GM18870 (cell line): ENCODE measurements at regions not wholly inside any gene's neighbourhood (a gene's known extent, or its start where the extent isn't known, plus 50 kb on each side); places are given as distances from the start of the nearest gene placed in this dataset.
"Not testable (repeated sequence)": the region's sequence is repeated elsewhere in the genome, so short reads cannot be mapped to it uniquely, and the experiment has no call there.

Experiments
- ATAC-seq: cut with Tn5 transposase; IDR thresholded peaks from one replicate; pipeline ENCODE4 v1.9.1; 2021; ENCODE audit warnings: moderate library complexity; ENCODE audit not compliant: unreplicated experiment

DNA sequence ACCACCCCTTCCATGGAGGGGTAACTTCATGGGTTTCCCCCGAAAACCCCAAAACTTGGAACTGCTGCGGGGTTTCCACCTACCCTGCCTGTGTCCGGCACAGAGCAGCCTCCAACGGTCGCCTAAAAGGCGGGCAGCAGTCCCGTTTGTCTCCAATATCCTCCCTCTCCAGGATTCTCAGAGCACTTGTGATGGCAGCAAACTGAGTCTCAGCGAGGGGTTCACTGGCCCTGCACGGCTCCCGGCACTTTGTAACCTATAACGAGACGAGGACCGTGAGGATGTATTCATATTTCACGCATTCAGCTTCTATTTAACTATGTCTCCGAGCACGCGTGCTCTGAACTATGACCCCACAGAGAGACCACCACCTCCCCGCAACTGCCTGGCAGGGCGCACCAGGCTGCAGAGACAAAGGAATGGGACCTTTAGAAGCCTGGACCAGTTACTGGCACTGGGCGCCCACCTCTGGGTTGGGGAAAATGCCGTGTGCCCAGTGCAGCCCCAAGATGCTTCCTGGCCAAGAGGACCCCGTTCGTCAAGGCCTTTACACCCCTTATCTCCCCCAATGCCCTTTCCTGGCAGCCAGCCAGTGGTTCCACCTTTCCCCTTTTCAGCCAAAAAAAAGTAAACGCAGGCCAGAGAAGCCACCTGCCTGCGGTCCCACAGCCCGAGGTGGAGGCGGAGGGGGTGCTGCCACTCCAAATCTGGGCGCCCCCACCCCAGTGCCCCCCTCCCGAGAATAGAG is 173.1 kb upstream of the RTL1 start:
- ATAC-seq = no peak

DNA sequence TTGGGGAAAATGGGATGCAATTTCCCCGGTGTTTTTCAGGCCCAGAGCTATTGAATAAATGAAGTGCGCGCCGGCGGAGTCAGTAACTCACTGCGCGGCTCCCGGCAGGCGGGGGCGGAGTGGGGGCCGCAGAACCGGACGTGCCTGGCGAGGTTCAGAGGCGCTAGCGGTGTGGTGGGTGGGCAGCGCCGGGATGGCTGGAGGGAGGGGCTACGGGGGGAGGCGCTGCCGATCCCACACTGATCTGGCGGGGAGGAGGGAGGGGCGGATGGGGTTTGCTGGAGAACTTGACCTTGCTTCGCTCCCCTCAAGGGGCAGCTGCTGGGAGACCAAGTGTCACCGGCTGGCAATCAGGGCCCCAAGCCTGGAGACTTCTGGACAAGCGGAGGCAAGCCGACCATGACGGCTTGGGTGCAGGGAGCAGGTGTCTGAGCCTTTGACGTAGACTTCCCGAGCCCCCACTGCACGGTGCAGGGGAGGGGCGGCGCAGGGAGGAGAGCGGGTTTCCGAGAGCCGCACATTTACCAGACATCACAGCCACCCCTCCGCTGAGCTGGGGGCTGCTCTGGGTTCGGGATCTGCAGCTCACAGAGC is 174.1 kb upstream of the RTL1 start:
- ATAC-seq = no peak

DNA sequence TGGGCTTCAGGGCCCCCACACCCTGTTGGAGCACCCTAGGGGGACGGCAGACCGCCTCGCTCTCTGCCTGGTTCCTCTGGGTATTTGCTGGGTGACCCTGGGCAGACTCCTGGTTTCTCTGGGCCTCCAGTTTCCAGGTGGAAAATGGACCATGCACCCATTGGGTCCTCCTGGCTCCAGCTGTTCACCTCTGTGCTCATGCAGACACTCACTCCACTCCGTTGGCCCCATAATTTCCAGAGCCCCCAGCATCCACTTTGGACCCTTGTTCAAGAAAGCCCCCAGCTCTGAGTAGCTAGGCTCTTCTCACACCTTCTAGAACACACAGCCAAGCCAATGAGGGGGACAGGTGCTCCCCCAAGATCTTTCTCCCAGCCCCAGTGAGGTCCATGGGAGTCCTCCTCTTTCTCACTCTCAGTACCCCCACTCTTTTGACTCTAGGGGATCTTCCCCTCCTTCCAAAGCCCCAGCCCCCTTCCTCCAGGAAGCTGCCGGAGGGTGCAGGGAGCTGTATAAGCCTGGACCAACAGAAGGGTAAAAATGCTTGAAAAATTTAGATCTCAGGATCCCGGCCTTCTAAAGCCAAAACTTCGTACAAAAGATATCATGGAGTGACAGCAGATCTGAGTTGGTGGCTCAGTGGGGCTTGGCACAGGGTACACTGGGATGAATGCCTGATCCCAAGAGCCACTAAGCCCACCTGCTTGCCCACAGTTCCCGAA is 174.8 kb upstream of the RTL1 start:
- no peak for ATAC-seq

DNA sequence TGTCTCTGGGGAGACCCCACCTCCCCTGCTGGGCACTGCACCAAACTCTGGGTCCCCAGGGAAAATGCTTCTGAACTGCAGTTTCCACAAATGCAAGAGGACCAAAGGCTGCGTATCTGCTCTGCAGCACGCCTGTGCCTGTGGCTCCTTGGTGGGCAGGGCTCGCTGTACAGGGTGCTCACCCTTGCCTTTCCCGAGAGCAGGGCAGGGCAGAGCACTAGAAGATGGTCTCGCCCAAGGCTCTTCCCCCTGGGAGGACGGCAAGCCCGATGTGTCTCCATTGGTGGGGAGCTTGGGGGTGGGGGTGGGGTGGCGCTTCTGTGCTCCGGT is 175.3 kb upstream of the RTL1 start:
- no peak for ATAC-seq

DNA sequence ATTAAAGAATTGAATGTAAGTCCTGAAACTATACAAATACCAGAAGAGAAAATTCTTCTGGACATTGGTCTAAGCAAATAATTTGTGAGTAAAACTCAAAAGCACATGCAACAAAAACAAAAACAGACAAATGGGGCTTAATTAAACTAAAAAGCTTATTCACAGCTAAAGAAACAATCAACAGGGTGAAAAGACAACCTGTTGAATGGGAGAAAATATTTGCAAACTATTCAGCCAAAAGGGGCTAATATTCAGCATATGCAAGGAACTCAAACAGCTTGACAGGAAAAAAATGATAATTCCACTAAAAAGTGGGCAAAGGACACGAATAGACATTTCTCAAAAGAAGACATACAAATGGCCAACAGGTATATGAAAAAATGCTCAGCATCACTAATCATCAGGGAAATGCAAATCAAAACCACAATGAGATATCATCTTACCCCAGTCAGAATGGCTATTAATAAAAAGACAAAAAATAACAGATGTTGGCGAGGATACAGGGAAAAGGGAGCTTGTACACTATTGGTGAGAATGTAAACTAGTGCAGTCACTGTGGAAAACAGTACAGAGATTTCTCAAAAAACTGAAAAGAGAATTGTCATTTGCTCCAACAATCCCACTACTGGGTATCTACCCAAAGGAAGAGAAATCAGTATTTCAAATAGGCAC is 177.5 kb upstream of the RTL1 start:
- no peak for ATAC-seq

DNA sequence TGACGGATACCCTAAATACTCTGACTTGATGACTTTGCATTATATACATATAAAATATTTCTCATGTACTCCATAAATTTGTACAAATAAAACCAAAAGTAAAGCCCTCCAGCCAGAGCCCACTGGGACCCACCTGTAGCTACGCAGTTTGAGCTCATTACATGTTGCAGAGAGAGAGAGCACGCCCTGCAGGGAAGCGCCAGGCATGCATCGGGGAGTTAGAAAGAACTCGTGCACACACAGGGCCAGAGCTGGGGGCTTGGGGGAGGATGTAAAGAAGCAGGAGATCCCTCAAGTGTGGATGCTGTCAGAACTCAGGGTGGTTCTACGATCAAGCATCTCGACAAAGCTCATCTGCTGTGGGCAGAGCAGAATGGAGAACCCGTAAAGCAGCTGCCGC is 178.5 kb upstream of the RTL1 start:
- no peak for ATAC-seq

DNA sequence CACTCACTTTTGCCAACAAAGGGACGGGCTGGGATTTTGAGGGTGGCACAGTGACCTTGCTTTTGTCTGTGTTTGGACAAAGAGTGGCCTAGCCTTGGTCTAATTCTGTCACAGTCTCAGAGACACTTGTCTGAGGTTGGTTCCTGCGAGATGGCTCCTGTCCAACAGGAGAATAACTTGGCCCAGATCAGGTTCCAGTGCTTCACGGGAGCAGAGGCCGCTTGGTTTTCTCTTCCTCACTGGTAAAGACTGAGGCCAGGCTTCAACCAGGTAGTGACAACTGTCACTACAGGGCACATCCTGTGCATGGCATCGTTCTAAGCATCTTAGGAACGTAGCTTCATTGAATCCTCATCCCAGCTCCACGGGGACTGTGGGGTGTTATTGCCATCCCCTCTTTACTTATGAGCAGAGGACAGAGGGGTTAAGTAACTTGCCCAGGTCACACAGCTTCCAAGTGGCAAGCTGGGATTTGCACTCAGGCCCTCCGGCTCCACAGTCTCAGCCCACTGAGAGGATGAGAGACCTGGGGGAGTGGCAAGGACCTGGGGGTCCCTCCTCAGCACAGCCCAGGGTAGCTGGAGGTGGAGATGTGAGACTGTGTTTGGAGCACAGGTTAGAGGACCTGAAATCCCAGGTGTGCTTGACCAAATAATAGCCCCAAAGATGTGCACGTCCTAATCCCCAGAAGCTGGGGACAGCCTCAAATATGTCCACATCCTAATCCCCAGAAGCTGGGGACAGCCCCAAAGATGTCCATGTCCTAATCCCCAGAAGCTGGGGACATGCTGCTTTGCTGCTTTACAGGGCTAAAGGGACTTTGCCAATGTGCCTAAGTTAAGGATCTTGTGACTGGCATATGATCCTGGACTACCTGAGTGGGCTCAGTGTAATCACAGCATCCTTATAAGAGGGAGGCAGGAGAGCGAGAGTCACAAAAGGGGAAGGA is 179.2 kb upstream of the RTL1 start:
- no peak for ATAC-seq

DNA sequence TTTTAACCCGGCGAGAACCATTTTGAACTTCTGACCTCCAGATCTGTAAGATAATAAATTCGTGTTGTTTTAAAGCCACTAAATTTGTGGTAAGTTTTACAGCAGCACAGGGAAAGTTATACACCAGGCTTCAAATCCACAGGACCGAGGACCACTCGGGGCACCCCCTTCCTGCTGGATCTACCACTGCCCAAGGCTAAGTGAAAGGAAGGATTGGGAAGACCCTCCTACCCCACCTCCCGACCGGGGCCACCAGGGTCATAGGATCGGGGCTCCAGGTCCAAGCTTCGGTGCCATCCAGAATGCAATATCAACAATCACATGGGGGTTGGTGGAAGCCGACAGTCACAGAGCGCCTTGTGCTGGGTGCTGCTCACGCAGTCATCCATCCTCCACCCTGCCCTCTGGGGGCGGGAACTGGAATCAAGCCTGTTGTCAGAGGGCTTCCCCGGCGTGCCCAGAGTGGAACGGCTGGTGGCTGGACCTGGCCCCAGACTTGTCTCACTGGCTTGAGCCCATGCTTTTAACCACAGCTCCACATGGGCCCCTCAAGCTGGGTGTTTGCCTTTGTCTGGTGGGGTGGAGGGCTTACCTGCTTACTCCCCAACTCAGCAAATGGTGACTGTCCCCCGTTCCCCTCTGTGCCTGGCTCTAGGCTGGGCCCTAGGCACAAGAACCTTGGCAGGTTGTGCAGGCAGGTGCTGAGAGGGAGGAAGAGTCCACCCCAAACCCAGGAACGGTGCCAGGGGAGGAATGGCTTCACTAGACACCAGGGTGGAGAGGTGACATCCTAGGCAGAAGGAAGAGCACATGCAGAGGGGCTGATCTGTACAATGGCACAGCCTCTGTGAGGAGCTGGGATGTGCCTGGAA is 180.3 kb upstream of the RTL1 start:
- ATAC-seq = no peak

DNA sequence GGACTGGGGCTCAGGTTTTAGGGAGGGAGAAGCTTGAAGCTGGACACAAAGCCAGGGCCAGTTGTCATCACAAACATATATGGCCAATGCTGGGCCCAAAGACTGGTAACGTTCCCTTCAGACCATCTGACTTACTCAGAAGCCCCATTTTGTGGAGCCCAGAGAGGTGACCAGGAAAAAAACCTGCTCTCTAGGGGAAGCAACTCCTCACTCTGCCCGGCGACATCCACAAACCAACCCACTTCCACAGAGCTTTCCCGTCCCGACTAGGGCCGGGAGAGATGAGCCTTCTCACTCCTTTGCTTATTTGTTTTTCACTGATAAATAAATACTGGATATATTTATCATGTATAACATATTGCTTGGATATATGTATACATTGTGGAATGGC is 180.9 kb upstream of the RTL1 start:
- no peak for ATAC-seq

DNA sequence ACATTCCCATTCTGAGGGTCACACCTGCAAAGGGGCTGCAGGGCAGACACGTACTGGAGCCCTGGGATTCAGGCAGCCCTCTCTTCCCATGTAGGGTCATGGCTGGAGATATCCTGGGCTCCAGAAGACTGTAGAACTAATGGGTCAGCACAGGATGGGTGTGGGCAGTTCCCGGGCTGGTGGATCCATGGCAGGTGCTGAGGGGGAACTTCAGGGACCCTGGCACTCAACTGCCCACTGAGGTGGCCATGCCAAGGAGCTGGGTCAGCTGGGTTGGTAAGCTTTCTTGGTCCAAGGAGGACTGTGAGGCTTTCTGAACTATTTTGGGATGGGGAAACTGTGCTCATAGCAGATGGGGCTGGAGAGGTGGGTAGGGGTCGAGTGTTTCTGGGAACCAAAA is 183.4 kb upstream of the RTL1 start:
- ATAC-seq = no peak

DNA sequence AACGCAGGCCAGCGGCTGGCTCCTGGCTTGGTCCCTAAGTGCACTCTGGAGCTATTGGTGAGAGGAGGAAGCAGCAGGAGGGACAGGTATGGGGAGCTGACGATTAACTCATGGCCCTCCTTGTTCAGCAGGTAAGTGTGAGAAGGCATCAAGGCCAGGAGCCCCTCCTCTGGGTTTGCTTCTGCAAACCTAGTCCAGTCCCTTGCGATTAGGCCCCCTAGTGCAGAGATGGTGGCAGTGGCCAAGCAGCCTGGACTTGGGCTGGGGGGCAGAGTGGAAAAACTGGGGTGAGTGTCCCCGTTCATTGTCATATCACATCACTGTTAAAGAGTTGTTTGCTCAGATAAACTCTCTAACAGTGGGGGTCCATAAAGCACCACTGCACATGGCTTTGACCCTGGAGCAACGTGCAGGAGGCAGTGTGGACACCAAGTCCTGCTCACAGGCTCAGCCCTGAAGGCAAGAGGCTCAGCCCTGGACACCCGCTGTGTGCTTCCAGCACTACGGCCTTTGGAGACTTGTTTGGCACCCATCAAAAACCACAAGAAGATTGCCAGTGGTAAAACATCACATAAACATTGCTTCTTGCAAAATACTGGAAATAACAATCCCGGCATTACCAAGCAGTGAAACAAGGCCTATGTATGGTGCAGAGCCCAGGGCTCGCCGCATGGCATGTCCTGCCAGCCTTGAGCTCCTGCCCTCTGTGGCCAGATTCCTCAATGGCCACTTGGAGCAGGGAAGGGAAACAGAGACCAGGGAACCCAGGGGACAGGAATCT is 184.3 kb upstream of the RTL1 start:
- ATAC-seq = no peak

DNA sequence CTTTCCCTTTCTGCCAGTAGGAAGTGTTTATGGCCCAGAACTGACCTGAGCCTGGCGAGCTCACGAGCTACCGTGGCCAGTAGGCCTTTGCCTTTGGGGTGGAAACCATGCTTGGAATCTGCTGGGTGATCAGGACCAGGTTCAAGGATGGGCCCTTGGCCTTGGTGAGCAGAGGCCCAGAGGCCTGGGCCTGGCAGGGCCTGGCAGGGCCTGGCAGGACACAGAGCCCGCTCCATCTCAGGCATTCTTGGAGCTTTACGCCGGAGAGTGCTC is 184.8 kb upstream of the RTL1 start:
- no peak for ATAC-seq

DNA sequence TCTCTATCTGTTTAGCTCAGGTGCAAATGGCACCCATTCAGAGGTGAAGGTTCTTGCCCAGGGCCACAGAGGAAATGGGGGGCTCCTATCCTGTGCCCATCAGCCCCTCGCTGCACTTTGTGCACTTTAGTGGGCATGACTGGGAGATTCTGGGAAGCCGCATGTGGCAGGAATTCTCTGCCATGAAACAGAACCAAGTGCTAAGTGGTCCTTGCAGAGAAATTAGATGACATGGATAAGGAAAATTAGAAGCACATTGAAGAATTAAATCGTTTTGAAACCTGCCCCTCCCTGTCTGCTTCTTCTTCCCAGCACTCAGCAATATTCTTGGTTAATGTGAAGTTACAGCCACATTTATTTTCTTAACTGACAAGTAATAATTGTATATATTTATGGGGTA is 185.2 kb upstream of the RTL1 start:
- no peak for ATAC-seq

DNA sequence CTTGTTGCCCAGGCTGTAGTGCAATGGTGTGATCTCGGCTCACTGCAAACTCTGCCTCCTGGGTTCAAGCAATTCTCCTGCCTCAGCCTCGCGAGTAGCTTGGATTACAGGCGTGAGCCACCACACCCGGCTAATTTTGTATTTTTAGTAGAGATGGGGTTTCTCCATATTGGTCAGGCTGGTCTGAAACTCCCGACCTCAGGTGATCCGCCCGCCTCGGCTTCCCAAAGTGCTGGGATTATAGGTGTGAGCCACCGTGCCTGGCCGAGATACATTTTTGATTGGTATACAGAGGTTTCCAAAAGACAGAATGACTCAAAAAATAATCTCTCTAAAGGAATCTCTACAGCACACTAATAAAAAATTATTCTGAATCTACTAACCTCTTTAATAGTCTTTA is 187.0 kb upstream of the RTL1 start:
- ATAC-seq = not testable (repeated sequence)

DNA sequence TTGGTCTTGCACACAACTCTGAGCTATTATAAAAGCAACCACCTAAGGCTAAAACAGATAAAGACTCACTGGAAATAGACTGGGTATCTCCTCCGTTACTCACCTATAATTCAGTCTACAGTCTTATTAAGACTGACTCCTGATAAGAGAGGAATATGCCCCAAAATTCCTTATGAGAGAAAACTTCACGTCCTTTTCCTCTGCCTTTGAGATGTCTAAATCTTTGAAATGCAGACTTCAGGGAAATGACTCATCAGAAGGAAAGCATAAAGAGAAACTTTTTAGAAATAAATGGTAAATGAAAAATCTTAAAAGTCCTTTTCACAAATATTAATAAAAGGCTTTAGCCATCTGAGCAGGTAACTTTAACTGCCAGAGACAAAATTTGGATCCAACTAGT is 187.5 kb upstream of the RTL1 start:
- no peak for ATAC-seq

DNA sequence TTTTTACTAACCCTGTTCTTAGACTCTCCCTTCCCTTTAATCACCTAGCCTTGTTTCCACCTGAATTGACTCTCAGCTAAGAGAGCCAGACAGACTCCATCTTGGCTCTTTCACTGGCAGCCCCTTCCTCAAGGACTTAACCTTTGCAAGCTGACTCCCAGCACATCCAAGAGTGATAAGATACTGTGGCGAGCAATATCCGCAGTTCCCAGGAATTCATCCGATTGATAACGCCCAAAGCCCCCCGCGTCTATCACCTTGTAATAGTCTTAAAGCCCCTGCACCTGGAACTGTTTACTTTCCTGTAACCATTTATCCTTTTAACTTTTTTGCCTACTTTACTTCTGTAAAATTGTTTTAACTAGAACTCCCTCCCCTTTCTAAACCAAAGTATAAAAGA is 191.4 kb upstream of the RTL1 start:
- not testable (repeated sequence) for ATAC-seq

DNA sequence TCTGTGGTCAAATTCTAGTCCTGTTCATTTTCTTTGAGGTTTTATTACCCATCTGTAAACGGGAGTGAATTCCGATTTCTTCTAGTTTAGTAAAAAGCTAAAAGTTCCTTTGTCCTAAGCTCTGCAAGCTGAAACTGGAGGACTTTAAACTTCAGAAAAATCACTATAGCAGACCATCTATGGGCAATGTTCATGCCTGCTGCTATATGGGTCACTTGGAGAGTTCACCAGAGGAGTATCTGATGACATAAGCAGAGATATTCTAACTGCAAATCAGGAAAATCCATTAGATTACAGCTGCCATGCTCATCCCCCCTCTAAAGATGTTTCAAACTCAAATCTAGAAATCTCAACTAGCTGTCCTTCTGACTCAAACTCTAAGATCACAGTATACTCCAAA is 193.0 kb upstream of the RTL1 start:
- ATAC-seq = no peak

DNA sequence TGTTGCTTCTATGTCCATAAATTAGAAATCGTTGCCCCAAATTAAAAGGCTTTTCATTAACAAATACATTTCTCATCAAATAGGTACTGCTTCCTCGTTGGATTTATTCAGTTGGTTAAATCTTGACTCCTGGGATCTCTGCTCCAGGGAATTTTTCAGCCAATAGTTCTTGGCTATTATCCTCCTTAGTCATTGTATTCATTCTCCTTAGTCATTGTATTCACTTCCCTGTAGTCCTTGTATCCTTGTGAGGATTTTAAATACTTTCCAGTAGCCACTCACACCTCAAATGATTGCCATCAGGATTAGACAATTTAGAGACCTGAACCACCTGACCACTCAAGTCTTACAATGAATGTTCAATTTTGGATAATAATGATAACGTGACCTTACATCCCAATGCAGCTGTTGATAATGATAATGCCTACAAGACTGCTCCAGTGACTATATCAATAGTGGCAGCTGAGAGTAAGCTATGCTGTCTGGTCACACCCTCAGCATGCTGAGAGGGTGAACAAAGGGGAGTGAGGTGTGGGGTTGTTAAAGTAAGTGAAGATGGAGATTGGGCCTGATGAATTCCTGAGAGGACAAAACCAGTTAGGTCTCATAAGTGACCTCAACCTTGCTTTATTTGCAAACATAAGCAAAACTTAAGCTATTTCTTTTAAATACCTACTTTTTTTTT is 193.7 kb upstream of the RTL1 start:
- no peak for ATAC-seq

DNA sequence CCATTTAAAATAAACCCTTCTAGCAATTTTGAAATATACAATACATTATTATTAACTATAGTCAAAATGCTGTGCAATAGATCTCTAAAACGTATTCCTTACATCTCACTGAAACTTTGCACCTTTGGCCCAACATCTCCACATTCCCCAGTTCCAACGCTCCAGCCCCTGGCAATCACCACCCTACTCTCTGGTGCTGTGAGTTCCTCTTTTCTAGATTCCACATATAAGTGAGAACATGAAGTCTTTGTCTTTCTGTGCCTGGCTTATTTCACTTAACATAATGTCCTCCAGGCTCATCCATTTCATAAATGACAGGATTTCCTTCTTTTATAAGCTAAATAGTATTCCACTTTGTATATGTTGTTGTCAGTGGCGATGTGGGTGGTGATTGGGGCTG is 194.7 kb upstream of the RTL1 start:
- ATAC-seq = no peak
